ENCODE measurements at regions not wholly inside any gene's neighbourhood (a gene's known extent, or its start where the extent isn't known, plus 50 kb on each side); places are given as distances from the start of the nearest gene placed in this dataset.

- TF ChIP-seq ZBTB40 (IDR thresholded peaks at IDR 0.05): no peak
- no peak for TF ChIP-seq ZBTB40 (CRISPR knock-in tag; IDR thresholded peaks at IDR 0.05)
Measured at GRCh38 chr6:125537090-125537489, 212.3 kb upstream of the HEY2 start (continued).

DNA sequence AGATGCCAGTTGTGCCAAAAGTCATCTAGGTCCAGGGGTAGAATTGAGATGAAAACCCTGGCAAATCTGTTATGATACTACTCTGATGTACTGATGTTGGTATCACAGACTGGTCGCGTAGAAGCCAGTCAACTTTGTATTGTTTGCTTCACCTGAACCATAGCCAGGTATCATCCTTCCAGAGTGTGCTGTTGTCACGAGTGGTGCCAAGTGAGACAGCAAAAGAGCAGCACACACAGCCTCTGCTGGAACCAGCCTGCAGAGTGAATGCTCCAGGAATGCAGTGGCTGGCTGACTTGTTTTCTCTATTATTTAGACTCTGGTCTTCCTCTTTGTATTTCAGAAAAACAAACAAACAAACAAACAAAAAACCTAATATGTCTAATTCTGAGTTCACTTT is 209.5 kb upstream of the HEY2 start:
- TF ChIP-seq ZNF584 (CRISPR knock-in tag; IDR thresholded peaks at IDR 0.05; ENCODE audit: low read depth) (no peak), MITF (IDR thresholded peaks at IDR 0.05) (no peak), MAFK (IDR thresholded peaks at IDR 0.05; ENCODE audit: low read length) (no peak), ZNF354B (CRISPR knock-in tag; IDR thresholded peaks at IDR 0.05) (no peak), HOXB6 (CRISPR knock-in tag; IDR thresholded peaks at IDR 0.05; ENCODE audit: borderline replicate concordance) (no peak), BRCA1 (IDR thresholded peaks at IDR 0.05) (no peak), BRCA1 (CRISPR knock-in tag; IDR thresholded peaks at IDR 0.05) (no peak), WHSC1 (IDR thresholded peaks at IDR 0.05; ENCODE audit: low read length) (no peak), ZNF316 (IDR thresholded peaks at IDR 0.05) (no peak), ZC3H11A (IDR thresholded peaks at IDR 0.05; ENCODE audit: low read depth, low read length) (no peak)
- FAIRE-seq (no peak), ATAC-seq (no peak), DNase-seq (ENCODE audit: extremely low read depth in 1 of 4, low spot score in 3 of 4) (no peak)
- Histone ChIP-seq H3K9me1 (ENCODE audit: control insufficient read depth, insufficient read depth, low read length) (no peaks in the 10 kb centered on the region), H2AFZ (ENCODE audit: low read depth, low read length) (no peak overlapping the region), H3K9me3 (replicated peaks; ENCODE audit: control insufficient read depth, insufficient read depth, low read depth, low read length) (no peaks in the 10 kb centered on the region), H3K4me2 (ENCODE audit: insufficient read depth, low read length) (no peak overlapping the region), H3K9ac (ENCODE audit: insufficient read depth in 1 of 2, low read depth in 2 of 2, low read length in 2 of 2) (no peak overlapping the region), H3K4me1 (replicated peaks in 1 of 2; ENCODE audit: control insufficient read depth in 2 of 2, insufficient read depth in 2 of 2, low read length in 2 of 2) (no peaks in the 10 kb centered on the region), H3K27me3 (ENCODE audit: control insufficient read depth in 2 of 2, insufficient read depth in 2 of 2, low read length in 2 of 2) (peaks cover 0 to 4% of the 10 kb centered on the region in 2 experiments; a peak in 1 of 5 replicates), H3K36me3 (ENCODE audit: control insufficient read depth, insufficient read depth, low read length) (no peaks in the 10 kb centered on the region), H3K79me2 (ENCODE audit: control insufficient read depth, insufficient read depth, low read length) (no peaks in the 10 kb centered on the region), H3K27ac (ENCODE audit: extremely low read depth, low read depth, low read length) (no peak overlapping the region), H3K4me3 (no peak overlapping the region), H4K20me1 (replicated peaks; ENCODE audit: control insufficient read depth, insufficient read depth, low read length) (no peaks in the 10 kb centered on the region)
- BruUV-seq (replicated peaks): no TSS peak
- in situ Hi-C loops (cut with MboI) (no loop called here), intact Hi-C loops (cut with micrococcal nuclease) (no loop called here)
- WGBS (ENCODE audit: insufficient coverage, low coverage, missing lambda C conversion rate): 0% methylated on average over 3 of the region's 3 CpGs
- ChIA-PET POLR2A (no interaction called here), CTCF (ENCODE audit: low intra/inter-chr PET ratio) (interaction anchor here (0.6 kb wide), 1 partner anchor 202 kb away, joined by 3 read pairs; no protein-coding TSS in a partner anchor)
